ENCODE measurements at regions not wholly inside any gene's neighbourhood (a gene's known extent, or its start where the extent isn't known, plus 50 kb on each side); places are given as distances from the start of the nearest gene placed in this dataset.
"Not testable (repeated sequence)": the region's sequence is repeated elsewhere in the genome, so short reads cannot be mapped to it uniquely, and the experiment has no call there.

GRCh38 chrY:20665357-20665756 lies 89.8 kb downstream of the EIF1AY start:
- not testable (repeated sequence) for H2AFZ ChIP-seq; H3K4me1 ChIP-seq (ENCODE audit: insufficient read depth); H3K36me3 ChIP-seq (ENCODE audit: insufficient read depth); H3K4me2 ChIP-seq; H3K4me1 Mint-ChIP-seq; H4K20me1 ChIP-seq (replicated peaks; ENCODE audit: insufficient read depth); H3K27me3 Mint-ChIP-seq (ENCODE audit: insufficient read depth, low read depth, poor library complexity); H3K27ac Mint-ChIP-seq; H3K27ac ChIP-seq (ENCODE audit: low read depth); H3K27me3 ChIP-seq (ENCODE audit: insufficient read depth); H3K4me3 ChIP-seq; H3F3A ChIP-seq (replicated peaks; ENCODE audit: low read depth); ATAC-seq; H3K9me2 ChIP-seq (ENCODE audit: insufficient read depth); H3K79me2 ChIP-seq (replicated peaks; ENCODE audit: insufficient read depth); H3K4me3 Mint-ChIP-seq; DNase-seq (ENCODE audit: low spot score)
- H3K36me3 Mint-ChIP-seq (ENCODE audit: low read depth) = peaks cover 11% of the 10 kb centered on the region
- peaks cover 87% of the 10 kb centered on the region for H3K9me3 Mint-ChIP-seq

- Histone ChIP-seq H3K4me1 (ENCODE audit: insufficient read depth) (no peaks in the 10 kb centered on the region), H3K27me3 (ENCODE audit: insufficient read depth) (no peaks in the 10 kb centered on the region), H3K27ac (ENCODE audit: low read depth) (no peak overlapping the region), H3F3A (replicated peaks; ENCODE audit: low read depth) (no peaks in the 10 kb centered on the region), H3K4me3 (no peak overlapping the region), H3K79me2 (replicated peaks; ENCODE audit: insufficient read depth) (no peaks in the 10 kb centered on the region), H3K36me3 (ENCODE audit: insufficient read depth) (no peaks in the 10 kb centered on the region), H3K9me2 (ENCODE audit: insufficient read depth) (no peaks in the 10 kb centered on the region), H4K20me1 (replicated peaks; ENCODE audit: insufficient read depth) (no peaks in the 10 kb centered on the region), H3K4me2 (no peak overlapping the region), H2AFZ (no peak overlapping the region)
- no peak overlapping the region for H3K27ac Mint-ChIP-seq
- H3K4me3 Mint-ChIP-seq = no peak overlapping the region
- no peak for DNase-seq (ENCODE audit: low spot score)
- H3K36me3 Mint-ChIP-seq (ENCODE audit: low read depth) = peaks cover 4% of the 10 kb centered on the region; the same call in 1 of the 3 replicates
- H3K27me3 Mint-ChIP-seq (ENCODE audit: insufficient read depth, low read depth, poor library complexity) = no peaks in the 10 kb centered on the region
- peaks cover 74% of the 10 kb centered on the region for H3K9me3 Mint-ChIP-seq
- no peak for ATAC-seq
- H3K4me1 Mint-ChIP-seq = no peaks in the 10 kb centered on the region
- no peak for TF ChIP-seq REST (IDR thresholded peaks at IDR 0.05; ENCODE audit: unreplicated experiment)
- no peak for TF ChIP-seq JUNB (IDR thresholded peaks at IDR 0.05; ENCODE audit: unreplicated experiment)
- no peak for TF ChIP-seq ZNF114 (CRISPR knock-in tag; IDR thresholded peaks at IDR 0.05)
- TF ChIP-seq ZNF331 (CRISPR knock-in tag; IDR thresholded peaks at IDR 0.05; ENCODE audit: low read depth) = no peak
- TF ChIP-seq NANOG (IDR thresholded peaks at IDR 0.05; ENCODE audit: borderline replicate concordance) = no peak
- TF ChIP-seq, protein P1, sequence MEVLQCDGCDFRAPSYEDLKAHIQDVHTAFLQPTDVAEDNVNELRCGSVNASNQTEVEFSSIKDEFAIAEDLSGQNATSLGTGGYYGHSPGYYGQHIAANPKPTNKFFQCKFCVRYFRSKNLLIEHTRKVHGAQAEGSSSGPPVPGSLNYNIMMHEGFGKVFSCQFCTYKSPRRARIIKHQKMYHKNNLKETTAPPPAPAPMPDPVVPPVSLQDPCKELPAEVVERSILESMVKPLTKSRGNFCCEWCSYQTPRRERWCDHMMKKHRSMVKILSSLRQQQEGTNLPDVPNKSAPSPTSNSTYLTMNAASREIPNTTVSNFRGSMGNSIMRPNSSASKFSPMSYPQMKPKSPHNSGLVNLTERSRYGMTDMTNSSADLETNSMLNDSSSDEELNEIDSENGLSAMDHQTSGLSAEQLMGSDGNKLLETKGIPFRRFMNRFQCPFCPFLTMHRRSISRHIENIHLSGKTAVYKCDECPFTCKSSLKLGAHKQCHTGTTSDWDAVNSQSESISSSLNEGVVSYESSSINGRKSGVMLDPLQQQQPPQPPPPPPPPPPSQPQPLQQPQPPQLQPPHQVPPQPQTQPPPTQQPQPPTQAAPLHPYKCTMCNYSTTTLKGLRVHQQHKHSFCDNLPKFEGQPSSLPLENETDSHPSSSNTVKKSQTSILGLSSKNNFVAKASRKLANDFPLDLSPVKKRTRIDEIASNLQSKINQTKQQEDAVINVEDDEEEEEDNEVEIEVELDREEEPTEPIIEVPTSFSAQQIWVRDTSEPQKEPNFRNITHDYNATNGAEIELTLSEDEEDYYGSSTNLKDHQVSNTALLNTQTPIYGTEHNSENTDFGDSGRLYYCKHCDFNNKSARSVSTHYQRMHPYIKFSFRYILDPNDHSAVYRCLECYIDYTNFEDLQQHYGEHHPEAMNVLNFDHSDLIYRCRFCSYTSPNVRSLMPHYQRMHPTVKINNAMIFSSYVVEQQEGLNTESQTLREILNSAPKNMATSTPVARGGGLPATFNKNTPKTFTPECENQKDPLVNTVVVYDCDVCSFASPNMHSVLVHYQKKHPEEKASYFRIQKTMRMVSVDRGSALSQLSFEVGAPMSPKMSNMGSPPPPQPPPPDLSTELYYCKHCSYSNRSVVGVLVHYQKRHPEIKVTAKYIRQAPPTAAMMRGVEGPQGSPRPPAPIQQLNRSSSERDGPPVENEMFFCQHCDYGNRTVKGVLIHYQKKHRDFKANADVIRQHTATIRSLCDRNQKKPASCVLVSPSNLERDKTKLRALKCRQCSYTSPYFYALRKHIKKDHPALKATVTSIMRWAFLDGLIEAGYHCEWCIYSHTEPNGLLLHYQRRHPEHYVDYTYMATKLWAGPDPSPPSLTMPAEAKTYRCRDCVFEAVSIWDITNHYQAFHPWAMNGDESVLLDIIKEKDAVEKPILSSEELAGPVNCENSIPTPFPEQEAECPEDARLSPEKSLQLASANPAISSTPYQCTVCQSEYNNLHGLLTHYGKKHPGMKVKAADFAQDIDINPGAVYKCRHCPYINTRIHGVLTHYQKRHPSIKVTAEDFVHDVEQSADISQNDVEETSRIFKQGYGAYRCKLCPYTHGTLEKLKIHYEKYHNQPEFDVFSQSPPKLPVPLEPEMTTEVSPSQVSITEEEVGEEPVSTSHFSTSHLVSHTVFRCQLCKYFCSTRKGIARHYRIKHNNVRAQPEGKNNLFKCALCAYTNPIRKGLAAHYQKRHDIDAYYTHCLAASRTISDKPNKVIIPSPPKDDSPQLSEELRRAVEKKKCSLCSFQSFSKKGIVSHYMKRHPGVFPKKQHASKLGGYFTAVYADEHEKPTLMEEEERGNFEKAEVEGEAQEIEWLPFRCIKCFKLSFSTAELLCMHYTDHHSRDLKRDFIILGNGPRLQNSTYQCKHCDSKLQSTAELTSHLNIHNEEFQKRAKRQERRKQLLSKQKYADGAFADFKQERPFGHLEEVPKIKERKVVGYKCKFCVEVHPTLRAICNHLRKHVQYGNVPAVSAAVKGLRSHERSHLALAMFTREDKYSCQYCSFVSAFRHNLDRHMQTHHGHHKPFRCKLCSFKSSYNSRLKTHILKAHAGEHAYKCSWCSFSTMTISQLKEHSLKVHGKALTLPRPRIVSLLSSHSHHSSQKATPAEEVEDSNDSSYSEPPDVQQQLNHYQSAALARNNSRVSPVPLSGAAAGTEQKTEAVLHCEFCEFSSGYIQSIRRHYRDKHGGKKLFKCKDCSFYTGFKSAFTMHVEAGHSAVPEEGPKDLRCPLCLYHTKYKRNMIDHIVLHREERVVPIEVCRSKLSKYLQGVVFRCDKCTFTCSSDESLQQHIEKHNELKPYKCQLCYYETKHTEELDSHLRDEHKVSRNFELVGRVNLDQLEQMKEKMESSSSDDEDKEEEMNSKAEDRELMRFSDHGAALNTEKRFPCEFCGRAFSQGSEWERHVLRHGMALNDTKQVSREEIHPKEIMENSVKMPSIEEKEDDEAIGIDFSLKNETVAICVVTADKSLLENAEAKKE (CRISPR knock-in tag; IDR thresholded peaks at IDR 0.05) = no peak
- TF ChIP-seq CREB1 (CRISPR knock-in tag; IDR thresholded peaks at IDR 0.05; ENCODE audit: low read depth) = no peak
- TF ChIP-seq STAT1 (IDR thresholded peaks at IDR 0.05; ENCODE audit: unreplicated experiment) = no peak
- TF ChIP-seq, protein P2, sequence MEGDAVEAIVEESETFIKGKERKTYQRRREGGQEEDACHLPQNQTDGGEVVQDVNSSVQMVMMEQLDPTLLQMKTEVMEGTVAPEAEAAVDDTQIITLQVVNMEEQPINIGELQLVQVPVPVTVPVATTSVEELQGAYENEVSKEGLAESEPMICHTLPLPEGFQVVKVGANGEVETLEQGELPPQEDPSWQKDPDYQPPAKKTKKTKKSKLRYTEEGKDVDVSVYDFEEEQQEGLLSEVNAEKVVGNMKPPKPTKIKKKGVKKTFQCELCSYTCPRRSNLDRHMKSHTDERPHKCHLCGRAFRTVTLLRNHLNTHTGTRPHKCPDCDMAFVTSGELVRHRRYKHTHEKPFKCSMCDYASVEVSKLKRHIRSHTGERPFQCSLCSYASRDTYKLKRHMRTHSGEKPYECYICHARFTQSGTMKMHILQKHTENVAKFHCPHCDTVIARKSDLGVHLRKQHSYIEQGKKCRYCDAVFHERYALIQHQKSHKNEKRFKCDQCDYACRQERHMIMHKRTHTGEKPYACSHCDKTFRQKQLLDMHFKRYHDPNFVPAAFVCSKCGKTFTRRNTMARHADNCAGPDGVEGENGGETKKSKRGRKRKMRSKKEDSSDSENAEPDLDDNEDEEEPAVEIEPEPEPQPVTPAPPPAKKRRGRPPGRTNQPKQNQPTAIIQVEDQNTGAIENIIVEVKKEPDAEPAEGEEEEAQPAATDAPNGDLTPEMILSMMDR (conservative IDR thresholded peaks at IDR 0.05; ENCODE audit: low read depth in 2 of 2) = no peak
- no peak for TF ChIP-seq POLR2AphosphoS5 (IDR thresholded peaks at IDR 0.05; ENCODE audit: low read depth)
- TF ChIP-seq EZH2 (IDR thresholded peaks at IDR 0.05; ENCODE audit: low read depth, unreplicated experiment) = no peak
These were observed 74.0 kb upstream of the RPS4Y2 start for GRCh38 chrY:20681935-20682334.
